ENCODE measurements at regions not wholly inside any gene's neighbourhood (a gene's known extent, or its start where the extent isn't known, plus 50 kb on each side); places are given as distances from the start of the nearest gene placed in this dataset.
"Not testable (repeated sequence)": the region's sequence is repeated elsewhere in the genome, so short reads cannot be mapped to it uniquely, and the experiment has no call there.

GRCh38 chr1:79283451-79283850 lies 276.9 kb upstream of the ADGRL4 start:
- no peak for DNase-seq

GRCh38 chr1:79281442-79281841 lies 274.9 kb upstream of the ADGRL4 start:
- DNase-seq: no peak

GRCh38 chr1:79271759-79272158 lies 265.2 kb upstream of the ADGRL4 start:
- no peak for DNase-seq

- DNase-seq: no peak
Observed at GRCh38 chr1:79264975-79265818, 258.7 kb upstream of the ADGRL4 start.

- no peak for DNase-seq
Observed at GRCh38 chr1:79264285-79264684, 257.8 kb upstream of the ADGRL4 start.

GRCh38 chr1:79262745-79263258 lies 256.3 kb upstream of the ADGRL4 start:
- DNase-seq: no peak

- peak in 1 of 2 experiments; percentile 28 for DNase-seq
Observed at GRCh38 chr1:79259390-79260336, 253.1 kb upstream of the ADGRL4 start.

GRCh38 chr1:79255421-79255820 lies 248.9 kb upstream of the ADGRL4 start:
- no peak for DNase-seq

GRCh38 chr1:79252598-79252997 lies 246.1 kb upstream of the ADGRL4 start:
- no peak for DNase-seq

GRCh38 chr1:79239840-79240239 lies 233.3 kb upstream of the ADGRL4 start:
- DNase-seq: no peak

GRCh38 chr1:79235301-79236002 lies 228.9 kb upstream of the ADGRL4 start:
- no peak for DNase-seq

GRCh38 chr1:79232818-79233217 lies 226.3 kb upstream of the ADGRL4 start:
- no peak for DNase-seq

- not testable (repeated sequence) for DNase-seq
Observed at GRCh38 chr1:79230751-79231150, 224.2 kb upstream of the ADGRL4 start.

- no peak for DNase-seq
Observed at GRCh38 chr1:79226963-79227362, 220.4 kb upstream of the ADGRL4 start.

GRCh38 chr1:79224537-79224936 lies 218.0 kb upstream of the ADGRL4 start:
- DNase-seq: no peak

- DNase-seq: no peak
Observed at GRCh38 chr1:79220509-79220908, 214.0 kb upstream of the ADGRL4 start.

- DNase-seq: no peak
Observed at GRCh38 chr1:79215311-79215710, 208.8 kb upstream of the ADGRL4 start.

GRCh38 chr1:79207786-79208185 lies 201.3 kb upstream of the ADGRL4 start:
- no peak for DNase-seq

- DNase-seq: no peak
Observed at GRCh38 chr1:79207331-79207730, 200.8 kb upstream of the ADGRL4 start.

GRCh38 chr1:79204779-79205479 lies 198.4 kb upstream of the ADGRL4 start:
- DNase-seq: no peak

GRCh38 chr1:79198832-79199231 lies 192.3 kb upstream of the ADGRL4 start:
- peak in 1 of 2 experiments; percentile 14 for DNase-seq

GRCh38 chr1:79197421-79197820 lies 190.9 kb upstream of the ADGRL4 start:
- DNase-seq: peak in 1 of 2 experiments; percentile 11
